Raji (cell line): ENCODE measurements at regions not wholly inside any gene's neighbourhood (a gene's known extent, or its start where the extent isn't known, plus 50 kb on each side); places are given as distances from the start of the nearest gene placed in this dataset.

Source experiments
- POLR2A ChIP-seq: IDR thresholded peaks from 2 replicates; pipeline ENCODE4 v1.6.1; 2011; ENCODE audit warnings: low read depth, low read length, control low read depth; ENCODE audit not compliant: insufficient read depth

DNA sequence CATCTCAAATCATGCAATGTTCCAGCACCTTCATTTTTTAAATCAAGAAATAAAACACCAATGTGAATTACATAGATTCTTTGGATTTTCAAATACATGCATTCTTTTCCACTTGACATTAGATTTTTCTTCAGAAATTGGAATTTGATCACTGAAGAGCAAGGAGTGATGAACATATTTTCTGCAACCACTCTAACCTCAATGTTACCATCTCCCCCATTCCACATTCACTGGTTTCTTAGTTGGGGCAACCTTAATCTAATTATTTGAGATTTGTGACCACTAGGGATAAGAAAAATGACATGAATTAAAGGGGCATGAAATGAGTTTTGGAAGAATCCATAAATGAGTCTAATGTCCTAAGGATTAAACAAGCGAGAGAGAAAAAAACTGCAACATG, 168.7 kb upstream of the NR5A2 start:
- TF ChIP-seq POLR2A, result no peak

DNA sequence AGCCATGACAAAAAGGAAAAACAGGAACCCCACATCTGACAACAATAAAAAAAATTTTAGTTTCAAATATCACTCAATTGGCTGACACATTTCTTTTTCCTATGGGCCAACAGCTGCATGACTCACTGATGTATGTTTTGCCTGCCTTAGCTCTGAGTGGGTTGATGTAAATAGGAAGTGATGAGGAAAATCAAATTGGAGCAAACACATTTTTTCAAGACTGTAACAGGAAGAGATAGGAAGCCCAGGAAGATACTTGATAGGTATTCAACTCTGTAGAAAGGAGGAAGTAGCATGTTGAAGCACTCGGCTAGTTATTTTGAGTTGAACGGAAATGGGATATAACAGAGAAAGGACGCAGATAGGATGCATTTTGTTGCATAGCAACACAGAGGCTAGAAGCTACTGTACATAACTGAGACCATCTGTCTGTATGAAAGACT, 168.0 kb upstream of the NR5A2 start:
- no peak for TF ChIP-seq POLR2A

DNA sequence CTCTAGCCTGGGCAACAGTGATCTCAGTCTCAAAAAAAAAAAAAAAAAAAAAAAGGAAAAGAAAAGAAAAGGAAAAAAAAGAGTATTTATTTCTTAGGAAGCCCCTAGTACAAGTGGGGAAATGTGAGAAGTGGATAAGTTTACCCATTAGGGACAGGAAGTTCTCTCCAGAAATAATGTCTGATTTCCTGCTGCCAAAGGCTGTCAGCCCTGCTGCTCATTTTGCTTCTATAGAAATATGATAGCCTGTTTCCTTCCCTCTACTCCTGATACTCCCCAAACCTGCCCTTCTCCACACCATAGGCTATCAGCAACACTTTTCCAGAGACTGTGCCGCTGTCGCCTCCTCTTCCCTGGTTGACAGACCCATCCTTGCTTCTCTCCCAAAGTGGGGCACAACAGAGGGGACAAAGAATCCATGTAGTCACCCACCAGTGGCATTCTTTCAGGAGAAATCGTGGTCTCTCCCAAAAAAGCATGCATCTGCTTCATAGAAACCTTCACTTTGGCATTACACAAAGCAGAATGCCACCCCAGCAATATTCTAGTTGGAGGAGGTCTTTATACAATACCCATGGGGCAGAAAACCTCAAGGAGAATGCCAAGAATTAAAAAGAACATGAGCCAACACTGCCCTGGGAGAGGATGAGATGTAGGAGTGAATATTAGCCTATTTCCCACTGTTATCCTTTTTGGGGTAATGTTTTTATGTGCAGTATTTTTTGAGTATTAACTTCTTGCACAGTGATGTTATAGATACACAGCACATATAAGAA, 166.3 kb upstream of the NR5A2 start:
- TF ChIP-seq POLR2A, result no peak

DNA sequence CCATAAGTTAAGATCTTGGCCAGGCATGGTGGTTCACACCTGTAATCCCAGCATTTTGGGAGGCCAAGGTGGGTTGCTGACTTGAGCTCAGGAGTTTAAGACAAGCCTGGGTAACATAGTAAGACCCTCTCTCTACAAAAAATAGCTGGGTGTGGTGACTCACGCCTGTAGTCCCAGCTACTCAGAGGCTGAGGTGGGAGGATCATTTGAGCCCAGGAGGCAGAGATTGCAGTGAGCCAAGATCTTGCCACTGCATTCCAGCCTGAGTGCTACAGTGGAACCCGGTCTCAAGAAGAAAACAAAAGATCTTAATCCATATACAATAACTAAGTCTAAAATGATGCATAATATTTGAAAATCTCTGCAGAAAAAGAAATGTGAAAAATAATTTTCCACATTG, 165.5 kb upstream of the NR5A2 start:
- no peak for TF ChIP-seq POLR2A

DNA sequence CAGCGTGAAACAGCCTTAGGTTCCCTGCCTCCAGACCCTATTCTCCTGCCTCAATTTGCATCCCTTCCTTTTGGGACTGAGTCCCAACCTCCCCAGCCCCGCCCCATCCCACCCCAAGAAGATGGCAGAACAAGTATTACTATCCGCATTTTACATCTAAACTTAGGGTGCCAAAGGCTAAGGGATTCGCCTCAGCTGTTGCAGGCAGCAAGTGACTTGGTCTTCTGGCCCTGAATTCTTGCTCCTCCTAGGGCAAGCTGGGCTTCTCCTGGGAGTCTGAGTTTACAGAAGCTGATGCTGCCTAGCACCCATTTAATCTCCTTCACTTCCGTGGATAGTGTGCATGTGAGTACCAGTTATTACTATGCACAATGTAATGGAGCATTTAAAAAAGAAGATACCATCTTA, 161.3 kb upstream of the NR5A2 start:
- TF ChIP-seq POLR2A, result no peak

DNA sequence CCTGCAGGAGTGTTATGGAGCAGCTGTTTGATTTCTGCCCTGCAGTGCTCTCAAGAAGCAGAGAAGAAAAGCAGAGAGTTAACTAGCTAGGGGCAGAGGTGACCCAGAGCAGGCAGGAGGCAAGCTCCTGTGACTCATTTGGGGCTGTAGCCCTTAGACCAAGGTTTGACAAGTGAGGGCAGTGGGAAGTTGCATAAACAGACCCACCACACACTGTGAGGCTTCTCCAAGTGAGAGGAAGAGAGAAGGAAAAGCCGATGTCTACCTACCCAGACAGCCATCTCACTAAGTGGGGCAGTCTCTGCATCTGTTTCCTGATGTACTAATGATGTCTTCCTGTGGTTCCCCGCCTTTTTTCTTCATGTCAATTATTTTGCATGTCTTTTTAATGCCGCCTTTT, 159.9 kb upstream of the NR5A2 start:
- TF ChIP-seq POLR2A, result no peak

DNA sequence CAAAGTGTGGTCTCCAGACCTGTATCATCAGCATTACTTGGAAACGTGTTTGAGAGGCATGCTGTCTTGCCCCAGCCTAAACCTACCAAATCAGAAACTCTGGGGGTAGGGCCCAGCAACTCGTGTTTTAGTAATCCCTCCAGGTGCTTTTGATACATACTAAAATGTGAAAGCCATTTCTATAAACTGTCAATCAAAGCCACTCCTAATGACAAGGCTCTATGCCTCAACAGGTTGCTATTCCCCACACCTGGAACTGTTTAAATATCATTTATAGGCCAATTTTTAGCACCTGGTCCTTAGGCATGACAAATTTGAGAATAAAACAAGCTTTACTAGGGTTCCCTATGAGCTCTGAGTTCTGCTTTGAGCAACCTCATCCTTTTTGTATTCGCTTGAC, 158.7 kb upstream of the NR5A2 start:
- TF ChIP-seq POLR2A, result no peak

DNA sequence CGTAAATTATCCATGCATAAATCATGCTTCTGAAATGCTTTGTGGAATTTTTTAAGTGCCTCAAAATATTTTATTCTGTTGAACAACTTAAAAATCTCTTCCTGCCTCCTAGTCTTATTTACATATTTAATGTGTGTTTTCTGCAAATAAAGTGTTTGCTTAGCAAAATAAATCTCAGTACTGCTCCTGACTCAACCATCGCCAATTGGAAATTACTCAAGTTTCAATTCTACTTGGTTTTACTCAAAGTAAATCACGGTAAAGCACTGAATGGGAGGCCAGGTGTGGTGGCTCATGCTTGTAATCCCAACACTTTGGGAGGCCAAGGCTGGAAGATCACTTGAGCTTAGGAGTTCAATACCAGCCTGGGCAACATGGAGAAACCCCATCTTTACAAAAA, 152.2 kb upstream of the NR5A2 start:
- no peak for TF ChIP-seq POLR2A

DNA sequence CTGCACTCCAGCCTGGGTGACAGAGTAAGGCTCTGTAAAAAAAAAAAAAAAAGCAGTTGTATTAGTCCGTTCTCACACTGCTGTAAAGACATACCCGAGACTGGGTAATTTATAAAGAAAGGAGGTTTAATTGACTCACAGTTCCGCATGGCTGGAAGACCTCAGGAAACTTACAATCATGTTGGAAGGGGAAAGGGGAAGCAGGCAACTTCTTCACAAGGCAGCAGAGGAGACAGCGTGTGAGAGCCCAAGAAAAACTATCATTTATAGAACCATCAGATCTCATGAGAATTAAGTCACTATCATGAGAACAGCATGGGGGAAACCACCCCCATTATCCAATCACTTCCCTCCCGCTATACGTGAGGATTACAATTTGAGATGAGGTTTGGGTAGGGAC, 151.7 kb upstream of the NR5A2 start:
- TF ChIP-seq POLR2A, result no peak

DNA sequence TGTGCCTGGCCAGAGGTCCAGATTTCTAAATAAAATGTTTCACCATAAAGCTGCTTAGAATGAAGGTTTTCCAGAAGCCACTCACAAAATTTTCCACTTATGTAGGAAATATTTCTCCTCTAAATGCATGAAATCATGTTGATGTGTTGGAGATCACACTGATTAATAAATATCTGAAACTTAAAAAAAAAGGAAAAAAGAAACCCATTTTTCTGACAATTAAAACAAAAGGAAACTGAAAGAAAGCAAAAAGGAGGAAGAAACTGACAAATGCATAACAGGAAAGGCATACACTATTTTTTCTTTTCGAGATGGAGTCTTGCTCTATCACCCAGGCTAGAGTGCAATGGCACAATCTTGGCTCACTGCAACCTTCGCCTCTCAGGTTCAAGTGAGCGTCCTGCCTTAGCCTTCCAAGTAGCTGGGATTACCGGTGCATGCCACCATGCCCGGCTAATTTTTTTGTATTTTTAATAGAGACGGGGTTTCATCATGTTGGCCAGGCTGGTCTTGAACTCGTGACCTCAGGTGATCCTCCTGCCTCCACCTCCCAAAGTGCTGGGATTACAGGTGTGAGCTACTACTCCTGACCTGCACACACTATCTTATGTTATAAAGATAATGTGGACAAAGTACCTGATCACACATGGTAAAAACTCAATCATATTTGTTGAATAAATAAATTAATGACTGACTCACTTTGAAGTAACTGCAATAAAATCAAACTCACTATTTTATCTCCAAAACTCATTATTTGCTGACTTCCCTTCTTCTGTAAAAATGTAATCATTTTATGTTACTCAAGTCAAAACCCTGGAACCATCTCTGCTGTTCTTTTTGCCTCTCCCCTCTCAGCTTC, 149.8 kb upstream of the NR5A2 start:
- no peak for TF ChIP-seq POLR2A

DNA sequence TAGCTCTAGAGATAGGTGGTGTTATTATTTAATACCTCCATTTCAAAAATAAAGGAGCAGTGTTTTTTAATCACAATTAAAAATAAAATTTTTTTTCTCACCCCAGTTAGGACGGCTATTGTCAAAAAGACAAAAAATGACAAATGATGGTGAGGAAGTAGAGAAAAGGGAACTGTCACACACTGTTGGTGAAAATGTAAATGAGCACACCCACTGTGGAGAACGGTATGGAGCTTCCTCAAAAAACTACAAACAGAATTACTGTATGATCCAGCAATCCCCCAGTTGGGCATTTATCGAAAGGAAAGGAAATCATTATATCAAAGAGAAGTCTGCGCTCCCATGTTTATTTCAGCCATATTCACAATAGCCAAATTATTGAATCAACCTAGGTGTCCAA, 148.7 kb upstream of the NR5A2 start:
- TF ChIP-seq POLR2A, result no peak

DNA sequence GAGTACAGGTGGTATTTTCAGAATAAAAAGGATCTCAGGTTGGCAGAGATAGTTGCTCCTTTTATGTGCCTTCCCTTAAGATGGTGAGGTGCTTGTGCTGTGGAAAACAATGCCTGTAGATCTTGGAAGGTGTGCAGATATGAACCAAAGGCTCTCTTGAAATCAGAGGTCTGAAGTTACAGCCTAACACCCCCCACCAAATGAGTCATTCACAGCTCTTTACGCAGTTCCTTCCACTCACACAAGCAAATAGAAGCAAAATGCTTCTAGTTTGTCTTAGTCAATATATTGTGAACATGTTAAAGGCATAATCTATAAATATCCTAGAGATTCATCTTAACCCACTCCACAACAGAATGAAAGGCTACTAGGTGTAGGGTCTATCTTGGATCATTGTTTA, 128.9 kb upstream of the NR5A2 start:
- no peak for TF ChIP-seq POLR2A

DNA sequence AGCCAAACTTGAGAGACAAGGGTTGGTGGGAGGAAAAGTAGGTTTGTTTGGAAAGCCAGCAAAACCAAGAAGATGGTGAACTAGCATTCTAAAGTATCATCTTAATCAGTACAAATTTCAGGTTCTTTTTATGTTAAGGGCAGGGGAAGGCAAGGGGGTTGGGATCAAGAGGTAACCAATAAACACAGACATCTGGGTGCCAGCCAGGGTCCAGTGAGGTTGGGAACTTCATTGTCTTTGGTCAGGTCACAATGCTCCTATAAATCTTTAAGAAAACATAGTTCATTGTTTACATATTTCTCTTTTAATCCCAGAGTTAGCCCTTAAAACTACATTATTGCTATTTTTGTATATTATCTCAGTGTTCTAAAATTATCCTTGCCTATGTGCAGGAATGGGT, 126.2 kb upstream of the NR5A2 start:
- TF ChIP-seq POLR2A, result no peak

DNA sequence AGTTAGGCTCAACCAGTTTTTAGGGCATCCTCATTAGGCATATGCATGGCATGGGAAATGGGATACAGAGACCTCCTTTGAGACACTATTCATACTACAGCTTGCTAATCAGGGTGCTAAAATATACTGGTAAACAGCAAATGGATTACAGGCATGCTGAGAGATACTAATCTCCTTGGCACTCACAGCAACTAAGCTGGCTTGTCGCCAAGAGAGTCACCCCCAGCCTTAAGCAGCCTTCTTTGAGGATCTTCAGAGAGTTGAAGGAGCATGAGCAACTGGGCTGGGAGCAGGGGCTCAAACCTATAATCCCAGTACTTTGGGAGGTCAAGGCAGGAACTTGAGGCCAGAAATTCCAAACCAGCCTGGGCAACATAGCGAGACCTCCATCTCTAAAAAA, 120.1 kb upstream of the NR5A2 start:
- no peak for TF ChIP-seq POLR2A

DNA sequence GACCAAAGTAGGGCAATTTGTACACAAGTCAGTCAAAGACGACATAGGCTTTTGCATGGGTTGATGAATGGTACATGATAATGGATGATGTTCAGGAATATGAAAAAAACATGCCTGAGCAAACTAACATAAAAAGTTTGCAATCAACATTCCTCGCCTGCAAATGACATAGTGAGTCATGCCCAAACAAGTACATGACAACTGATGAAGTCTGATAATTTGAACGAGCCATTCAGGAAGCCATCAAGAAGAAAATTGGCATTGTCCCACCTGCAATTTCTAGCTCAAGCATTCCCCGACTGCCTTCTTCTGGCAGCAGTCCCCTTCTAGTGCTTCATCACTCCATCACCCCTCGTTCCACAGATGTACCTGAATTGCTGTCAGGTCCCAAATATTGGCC, 118.4 kb upstream of the NR5A2 start:
- TF ChIP-seq POLR2A, result no peak

DNA sequence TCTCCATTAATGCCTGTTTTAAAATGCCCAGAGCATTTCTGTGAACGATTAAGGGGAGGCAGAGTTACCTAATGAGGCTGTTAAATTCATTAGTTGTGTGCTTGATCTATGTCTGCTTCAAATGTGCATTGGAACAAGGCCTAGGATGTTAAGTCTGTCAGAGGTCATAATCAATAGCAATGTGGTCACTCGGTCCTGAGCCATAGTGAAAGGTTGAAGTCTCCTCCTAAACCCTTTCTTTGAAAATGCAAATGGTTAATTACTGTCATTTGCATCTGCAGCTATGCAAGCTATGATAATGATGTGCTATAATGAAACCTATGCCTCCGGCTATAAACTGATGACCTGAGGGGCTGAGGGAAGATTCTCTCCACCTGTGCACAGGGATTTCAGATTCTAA, 114.2 kb upstream of the NR5A2 start:
- TF ChIP-seq POLR2A, result no peak
